GM18873 (cell line): ENCODE measurements at regions not wholly inside any gene's neighbourhood (a gene's known extent, or its start where the extent isn't known, plus 50 kb on each side); places are given as distances from the start of the nearest gene placed in this dataset.

Experiments
- ATAC-seq: cut with Tn5 transposase; IDR thresholded peaks from one replicate; pipeline ENCODE4 v1.9.1; 2021; ENCODE audit warnings: mild to moderate bottlenecking, moderate library complexity, moderate number of reproducible peaks; ENCODE audit not compliant: unreplicated experiment, low FRiP score

DNA sequence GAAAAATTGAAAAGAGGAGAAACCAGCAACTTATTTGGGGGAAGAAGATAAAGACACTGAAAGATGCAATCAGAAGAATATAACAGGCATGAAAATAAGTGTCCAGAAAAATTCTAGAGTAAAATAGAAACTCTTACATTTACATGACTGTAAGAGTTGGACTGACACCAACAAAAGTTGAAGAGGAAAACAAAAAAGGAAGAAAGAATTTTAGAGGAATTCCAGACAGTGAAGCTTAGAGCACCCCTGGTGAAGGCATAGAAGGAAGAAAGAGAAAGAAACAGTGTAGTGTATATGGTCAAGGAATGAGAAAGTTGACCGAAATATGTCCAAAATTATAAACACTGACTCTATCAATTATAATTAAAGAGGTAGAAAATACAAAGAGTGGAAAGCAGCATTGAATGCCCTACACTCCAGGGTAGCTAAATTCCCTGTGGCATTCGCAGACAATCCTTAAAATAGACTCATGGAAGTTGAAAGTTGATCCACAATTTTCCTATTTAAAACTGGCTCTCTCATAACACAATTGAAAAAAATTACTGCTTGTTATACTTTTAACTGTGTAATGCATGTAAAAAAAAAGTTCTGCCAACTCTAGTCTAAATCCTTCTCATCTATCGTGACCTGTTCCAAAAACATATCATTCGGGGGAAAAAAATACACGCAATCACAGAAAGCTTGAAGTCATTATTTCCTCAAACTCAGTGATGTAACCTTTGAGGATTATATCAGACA lies 102.6 kb upstream of the ABI3BP start:
- ATAC-seq = no peak

DNA sequence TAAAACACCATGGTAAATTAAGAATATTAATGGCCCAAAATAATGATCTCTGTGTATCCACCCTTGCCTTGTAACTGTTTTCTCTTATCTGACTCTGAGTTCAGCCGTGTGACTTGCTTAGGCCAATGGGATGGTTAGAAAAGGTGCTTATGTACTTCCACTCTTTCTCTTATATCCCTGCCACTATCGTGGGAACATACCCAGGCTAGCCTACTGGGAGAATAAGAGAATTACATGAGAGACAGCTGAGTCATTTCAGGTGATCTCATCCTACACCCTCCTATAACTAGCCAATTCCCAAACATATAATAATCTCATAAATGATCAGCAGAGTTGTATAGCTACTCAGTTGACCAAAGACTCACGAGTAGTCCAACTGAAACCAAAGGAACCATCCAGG lies 98.3 kb upstream of the ABI3BP start:
- no peak for ATAC-seq

DNA sequence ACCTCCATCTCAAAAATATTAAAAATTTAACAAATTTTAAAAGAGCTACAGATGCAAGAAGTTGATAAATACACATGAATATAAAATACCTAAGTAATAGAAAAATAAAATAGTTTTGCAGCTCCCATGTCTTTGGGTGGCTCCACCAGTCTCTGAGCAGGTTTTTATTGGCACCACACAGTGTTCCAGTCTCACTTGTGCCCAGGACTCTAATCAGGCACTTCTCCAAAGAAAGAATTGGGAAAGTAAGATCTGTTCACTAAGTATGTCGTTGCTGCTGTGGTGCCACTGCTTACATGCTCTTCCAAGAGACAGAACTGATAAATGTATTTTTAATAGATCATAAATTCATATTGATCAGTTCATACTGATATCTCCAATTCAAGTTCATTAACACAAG lies 92.5 kb upstream of the ABI3BP start:
- ATAC-seq = no peak

DNA sequence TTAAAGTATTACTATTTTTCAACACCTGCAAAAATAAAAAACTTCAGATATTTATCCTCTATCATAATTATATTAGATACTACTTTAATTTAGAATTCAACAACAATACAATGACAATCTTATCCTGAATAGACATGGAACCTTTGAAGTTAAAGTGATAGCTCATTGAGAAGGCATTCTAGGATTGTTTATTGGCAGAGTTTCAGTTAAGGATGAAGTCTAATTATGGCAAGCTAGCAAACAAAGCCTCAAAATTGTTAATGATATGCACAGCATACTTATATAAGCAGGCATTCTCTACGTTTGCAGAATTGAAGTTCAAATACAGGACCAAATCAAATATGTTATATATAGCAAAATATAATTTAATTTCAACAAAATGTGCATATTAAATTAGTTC lies 91.2 kb upstream of the ABI3BP start:
- ATAC-seq = no peak

DNA sequence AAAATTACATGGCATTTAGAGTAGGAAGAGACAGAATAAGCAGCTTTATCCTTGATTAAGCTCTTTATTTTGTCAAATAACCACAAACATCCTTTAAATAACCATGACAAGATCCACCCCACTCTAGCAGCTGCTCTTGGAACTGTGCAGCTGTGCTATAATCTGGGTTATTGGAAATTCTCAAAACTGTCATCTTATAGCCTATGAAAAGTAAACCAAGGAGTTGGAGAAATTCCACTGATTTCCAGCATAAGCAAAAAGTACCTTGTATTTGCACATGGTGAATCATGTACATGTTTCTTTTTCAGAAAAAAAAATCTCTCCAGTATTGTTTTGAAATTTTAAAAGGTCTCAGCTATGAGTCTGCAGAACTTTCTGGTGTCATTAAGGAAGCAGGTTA lies 88.8 kb upstream of the ABI3BP start:
- ATAC-seq = no peak

DNA sequence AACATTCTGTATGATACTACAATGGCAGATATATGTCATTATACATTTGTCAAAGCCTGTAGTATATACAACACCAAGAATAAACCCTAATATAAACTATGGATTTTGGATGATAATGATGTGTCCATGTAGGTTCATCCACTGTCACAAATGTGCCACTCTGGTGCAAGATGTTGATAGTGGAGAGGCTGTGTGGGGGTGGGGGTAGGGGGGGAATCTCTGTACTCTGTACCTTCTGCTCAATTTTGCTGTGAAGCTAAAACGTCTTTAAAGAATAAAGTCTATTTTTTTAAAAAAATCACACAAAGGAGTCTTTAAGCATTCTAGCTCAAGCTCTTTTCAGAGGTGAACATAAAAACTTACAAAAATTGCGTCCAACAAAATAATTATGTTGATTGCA lies 88.2 kb upstream of the ABI3BP start:
- no peak for ATAC-seq

DNA sequence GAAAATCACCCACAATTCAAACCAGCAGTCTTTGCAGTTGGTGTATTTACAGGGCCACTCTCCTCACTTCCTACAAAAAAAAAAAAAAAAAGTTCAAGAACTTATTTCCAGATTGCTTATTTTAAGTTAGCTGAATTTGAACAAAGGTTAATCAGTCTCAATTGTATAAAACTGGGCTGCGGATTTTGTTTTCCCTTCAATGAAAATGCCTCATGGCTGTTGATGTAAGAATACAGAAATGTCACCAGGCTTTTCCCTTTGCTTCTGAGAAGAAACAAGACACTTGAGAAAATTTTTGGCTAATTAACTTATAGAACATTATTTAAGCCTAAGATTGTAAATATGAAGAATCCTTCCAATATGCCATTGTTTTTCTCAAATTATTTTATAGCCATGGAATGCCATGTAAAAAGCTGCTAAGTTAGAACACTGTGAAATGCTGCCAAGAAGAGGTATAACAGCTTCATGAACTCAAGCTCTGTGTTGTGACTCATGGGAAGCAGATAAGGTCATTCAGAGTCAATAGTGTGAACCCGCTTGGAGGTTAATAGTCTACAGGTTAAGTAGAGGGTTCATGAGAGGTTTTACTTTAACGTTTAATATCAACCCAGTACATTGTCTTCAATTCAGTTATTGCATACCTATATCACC lies 84.3 kb upstream of the ABI3BP start:
- ATAC-seq = no peak

DNA sequence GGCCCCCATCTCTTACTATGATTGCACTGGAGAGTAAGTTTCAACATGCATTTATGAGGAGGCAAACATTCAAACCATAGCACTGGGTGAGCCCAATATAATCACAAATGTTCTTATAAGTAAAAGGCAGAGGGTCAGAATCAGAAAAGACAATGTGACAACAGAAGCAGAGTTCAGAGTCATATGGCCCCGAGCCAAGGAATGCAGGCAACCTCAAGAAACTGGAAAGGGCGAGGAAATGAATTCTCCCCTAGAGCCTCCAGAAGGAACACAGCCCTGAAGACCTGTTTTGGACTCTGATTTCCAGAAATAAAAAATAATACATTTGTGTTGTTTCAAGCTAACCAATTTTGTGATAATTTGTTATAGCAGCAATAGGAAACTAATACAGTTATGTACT lies 81.3 kb upstream of the ABI3BP start:
- ATAC-seq = no peak

DNA sequence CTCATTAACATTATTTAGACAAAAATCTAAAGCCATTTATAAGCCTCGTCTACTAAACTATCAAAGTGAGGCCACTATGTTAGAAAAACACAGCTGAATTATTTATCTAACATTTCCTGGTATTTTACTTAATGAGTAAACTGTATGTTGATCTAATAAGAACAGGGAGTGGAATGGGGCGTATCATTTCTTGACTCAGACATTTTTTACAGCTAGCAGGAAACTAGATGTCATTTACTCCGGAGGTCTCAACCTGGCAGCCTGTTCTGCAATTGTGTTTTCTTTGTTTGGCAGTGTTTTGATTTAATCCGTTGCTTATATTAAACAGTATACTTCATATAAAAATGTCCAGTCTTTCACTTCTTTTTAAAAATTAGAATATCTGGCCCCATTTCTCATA lies 79.1 kb upstream of the ABI3BP start:
- no peak for ATAC-seq

DNA sequence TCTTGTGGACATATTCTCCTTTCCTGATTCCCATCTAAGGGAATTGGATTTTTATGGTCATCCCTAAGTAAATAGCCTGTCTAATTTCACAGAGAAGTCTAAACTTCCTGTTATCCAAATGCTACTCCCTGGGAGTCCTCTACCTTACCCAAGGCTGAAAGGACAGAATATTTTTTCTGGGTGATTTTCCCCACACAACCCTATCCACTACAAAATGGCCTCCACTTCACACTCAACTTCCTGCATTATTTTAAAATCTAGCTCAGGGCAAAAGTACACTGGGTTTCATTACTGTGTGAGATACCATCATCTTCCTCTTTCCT lies 77.5 kb upstream of the ABI3BP start:
- ATAC-seq = no peak

DNA sequence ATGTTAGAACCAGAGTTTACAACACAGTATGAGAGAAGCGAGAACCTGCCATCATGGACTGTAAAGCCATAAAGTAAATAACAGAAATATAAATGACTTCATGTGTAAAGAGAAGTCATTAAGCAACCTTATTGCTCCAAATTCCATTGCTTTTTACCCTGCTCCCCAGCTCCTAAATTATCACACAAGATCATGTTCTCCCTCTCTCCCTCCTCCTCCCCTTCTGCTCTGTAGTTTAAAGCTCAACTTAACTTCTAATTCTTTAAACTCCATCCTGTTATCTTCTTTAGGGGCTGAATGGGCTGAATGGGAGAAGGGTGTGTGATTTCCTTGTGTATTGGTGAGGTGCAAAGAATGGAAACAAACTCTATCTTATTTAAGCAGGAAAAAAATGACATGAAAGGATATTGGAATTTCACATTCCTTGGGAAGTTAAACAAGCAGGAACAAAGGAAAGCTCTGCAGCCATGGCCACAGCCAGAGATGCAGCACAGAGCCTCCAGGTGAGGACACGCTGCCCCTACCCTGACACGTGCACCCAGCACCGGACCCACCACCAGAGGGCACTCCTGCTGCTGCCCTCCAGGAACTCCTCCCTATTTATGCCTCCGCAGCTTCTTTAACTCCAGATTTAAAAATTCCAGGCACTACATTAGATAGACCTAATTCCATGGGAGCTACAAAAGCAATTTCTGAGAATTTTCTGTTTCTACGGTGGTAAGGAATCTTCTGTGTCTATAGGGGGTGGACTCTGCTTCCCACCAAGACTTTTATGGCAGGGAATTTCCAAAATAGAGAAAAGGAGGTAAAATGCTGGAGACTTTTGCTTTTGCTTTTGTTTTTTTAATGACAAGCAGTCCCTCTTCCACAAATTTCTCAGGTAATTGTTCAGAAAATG lies 76.9 kb upstream of the ABI3BP start:
- ATAC-seq = peak; percentile 68

DNA sequence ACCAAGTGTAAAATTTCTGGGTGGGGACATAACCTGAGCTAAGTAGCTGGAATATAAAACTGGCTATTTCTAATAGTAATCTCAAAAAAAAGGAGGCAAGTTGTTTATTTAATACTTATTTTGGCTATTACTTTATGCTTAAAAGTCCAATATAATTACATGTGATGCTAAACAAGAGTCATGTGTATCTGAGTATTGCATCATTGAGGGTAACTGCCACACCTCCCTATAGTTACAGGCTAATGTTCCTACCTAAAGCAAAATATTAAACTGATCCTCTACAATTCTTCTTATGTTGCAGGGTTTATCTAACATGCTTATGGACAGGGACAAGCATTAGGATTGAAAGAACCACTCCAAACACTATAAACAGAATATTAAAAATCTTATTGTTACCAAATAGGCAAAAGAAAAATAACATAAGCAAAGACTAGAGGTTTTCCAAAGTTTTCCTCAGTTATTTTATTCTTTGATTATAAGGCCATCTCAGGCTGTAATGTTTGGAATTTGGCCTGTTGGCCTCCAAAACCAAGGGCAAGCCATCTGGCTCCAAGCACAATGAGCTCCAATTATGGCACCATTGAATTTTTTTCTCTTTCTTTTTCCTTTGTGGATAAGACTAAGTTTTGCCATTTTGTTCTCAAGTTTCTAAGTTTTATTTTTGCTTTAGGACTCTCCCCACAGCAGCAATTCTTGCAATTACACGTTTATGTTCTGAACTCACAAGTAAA lies 75.8 kb upstream of the ABI3BP start:
- no peak for ATAC-seq

DNA sequence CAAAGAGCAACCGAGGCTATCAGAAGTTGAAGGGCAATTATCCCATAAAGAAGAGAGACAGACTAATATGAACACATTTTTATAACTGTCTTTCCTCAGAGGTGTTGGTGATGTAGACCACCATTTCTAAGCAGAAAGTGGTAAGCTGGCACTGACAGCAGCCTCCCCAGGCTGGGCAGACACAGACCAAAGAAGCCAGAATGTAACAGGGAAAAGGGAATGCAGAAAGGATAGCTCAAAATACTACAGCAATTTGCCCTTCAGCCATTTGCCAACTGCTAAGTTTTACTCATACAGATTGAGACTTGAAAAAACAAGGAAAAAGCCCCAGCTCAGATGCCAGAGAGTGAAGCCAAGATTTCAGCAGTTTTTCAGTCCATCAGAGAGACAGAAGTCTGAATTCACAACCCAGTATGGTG lies 73.5 kb upstream of the ABI3BP start:
- no peak for ATAC-seq

DNA sequence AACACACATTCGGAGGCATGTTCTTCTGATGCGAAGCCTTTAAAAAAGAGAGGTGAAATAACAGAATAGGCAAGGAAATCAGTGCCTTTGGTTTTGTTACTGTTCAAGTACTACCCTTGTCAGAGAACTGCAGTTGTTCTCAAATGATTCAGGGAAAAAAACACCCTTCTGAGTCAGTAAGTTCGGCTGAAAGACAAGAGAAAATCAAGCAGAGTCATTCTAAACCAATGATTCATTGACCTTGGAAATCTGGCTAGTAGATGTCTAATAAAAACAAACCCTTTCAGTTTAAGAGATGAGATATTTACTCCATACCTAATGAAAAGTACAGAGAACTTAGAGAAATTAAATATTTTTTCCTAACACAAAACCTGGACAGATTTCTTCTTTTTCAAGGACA lies 72.7 kb upstream of the ABI3BP start:
- no peak for ATAC-seq

DNA sequence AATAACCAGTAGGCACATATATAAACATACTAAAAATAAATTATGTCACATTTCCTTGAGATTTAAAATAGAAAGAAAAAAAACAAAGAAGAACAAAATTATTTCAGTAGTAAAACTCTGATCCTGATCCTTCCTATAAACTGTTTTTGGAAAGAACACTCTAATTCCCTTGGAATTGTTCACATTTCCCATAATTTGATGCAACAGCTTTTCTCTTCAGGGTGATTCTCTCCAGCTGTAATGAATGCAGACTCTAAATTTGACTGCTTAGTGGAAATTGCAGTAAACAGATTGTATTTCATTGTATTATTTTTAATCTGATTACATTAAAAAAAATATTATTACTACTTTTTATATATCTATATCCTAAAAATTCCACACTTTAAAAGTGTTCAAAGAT lies 70.2 kb upstream of the ABI3BP start:
- ATAC-seq = no peak

DNA sequence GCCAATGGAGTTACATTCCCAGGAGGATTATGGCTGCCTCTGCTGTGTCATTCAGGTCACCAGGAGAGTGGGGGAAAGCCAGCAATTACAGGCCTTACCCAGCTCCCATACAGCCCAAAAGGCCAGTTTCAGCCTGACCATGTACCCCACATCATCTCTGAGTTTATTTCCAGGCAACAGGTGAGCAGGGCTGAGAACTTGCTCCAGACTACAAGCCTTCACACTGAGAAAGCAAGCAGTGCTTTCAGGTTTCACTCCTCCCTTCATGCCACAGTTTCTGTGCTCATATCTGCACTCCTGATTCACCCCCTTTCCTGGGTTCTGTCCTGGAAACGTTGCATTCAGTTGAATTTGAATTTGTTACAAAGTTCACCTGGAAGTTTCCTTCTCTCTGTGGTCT lies 68.1 kb upstream of the ABI3BP start:
- ATAC-seq = no peak

DNA sequence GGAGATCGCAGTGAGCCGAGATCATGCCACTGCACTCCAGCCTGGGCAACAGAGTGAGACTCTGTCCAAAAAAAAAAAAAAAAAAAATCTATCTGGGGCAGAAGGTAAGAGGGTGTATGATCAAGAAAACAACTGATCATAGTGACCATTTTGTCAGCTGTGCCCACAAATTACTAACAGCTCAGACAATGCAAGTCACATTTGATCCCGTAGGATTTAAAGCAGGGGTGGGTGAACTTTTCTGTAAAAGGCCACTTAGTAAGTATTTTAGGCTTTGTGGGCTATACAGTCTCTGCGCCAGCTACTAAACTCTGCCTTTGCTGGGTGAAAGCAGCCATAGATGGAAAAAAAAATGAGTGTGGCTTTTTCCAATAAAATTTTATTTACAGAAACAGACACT lies 57.6 kb upstream of the ABI3BP start:
- no peak for ATAC-seq

DNA sequence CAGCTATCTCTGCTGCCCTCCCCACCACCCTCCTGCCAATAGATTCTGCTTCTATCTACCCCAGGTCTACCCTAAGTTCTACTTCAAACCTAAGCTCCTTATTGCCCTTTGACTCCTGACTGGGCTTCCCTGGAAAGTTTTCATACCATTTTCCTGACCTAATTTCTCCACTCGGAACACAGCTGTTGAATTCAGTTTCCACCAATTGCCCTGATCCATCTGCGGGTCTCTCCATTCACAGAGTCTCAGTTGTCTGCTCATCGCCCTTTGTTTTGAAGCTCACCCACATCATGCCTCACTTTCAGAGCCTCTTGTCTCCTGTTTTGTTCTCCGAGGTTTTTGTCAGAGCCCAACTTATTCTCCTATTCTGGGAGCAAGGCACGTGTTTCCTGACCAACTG lies 56.8 kb upstream of the ABI3BP start:
- no peak for ATAC-seq

DNA sequence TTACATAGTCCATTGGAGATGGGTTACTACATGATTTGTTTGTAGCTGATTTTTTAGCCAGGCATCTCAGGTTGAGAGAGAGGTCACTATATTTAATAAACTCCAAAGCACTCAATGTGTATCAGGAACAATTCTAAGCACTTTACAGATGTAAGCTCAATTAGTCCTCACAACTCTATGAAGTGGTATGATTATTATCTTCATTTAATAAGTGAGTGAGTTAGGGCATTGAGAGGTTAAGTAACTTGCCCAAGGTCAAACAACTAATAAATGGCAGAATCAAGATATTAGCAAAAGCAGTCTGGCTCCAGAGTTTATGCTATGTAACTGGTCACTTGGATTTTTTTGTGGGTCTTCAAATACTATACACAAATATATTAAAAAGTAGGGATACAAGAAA lies 56.3 kb upstream of the ABI3BP start:
- no peak for ATAC-seq

DNA sequence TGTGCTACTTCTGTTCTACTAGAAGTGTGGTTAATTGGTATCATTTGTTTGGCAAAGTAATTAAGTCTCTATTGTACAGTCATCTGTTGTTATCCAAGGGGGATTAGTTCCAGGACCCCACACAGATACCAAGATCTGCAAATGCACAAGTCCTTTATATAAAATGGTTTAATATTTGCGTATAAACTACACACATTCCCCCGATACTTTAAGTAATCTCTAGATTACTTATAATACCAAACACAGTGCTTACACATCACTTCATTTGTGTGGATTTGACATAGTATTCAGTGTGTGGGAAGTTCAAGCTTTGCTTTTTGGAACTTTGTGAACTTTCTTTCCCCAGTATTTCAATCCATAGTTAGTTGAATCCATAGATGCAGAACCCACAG lies 50.5 kb upstream of the ABI3BP start:
- ATAC-seq = no peak
